Heart left ventricle (tissue), 13 donors: ENCODE measurements at regions not wholly inside any gene's neighbourhood (a gene's known extent, or its start where the extent isn't known, plus 50 kb on each side); places are given as distances from the start of the nearest gene placed in this dataset.

Experiments used
- CTCF ChIP-seq, 12 donors: fragments of 200-600 bp; sonication (generic) in 4 of 12; IDR thresholded peaks; one replicate each; pipeline versions ENCODE4 v1.5.0 to v1.8.0; 2018 to 2022; ENCODE audit warnings: antibody characterized with exemption in 12 of 12, mild to moderate bottlenecking in 5 of 12
- POLR2A ChIP-seq, 2 donors: fragments of 450-650 bp; IDR thresholded peaks; one replicate each; pipeline ENCODE4 v1.6.1; 2017; ENCODE audit warnings: antibody characterized with exemption in 2 of 2, mild to moderate bottlenecking in 2 of 2, moderate library complexity in 2 of 2
- donor health status: ischemic (EF 13 %, LVEDD 7.1; RV severe dilation, severe dysfunction).
- donor health status: DM: no; HTN: yes; CAD: no.
- donor health status: DM: no; HTN: no; CAD: no.
- donor health status: ischemic (EF 25% LVEDD 6.9; RV normal size, moderate dysfunction).
- donor health status: ischemic (EF 25% LVEDD 5.7; RV mildly dilated, moderate dysfunction).
- donor health status: ischemic (EF 35%, LVEDD 5.7; RV mildly dilated, moderate dysfunction).
- donor health status: nonischemic (EF 11% LVEDD 7.7; RV severe dilation, severe dysfunction).
- donor health status: DM: yes; HTN: yes; CAD: no.
- donor health status: PGD.
- donor health status: ischemic (EF 29% LVEDD 5.4; RV normal size, mild dysfunction).
- donor health status: nonischemic (EF 23%, LVEDD 6.1; RV moderate dilation, normal function).

- TF ChIP-seq CTCF (IDR thresholded peaks at IDR 0.05) (no peak), POLR2A (IDR thresholded peaks at IDR 0.05) (no peak)
Measured at GRCh38 chr6:163733061-163733460, 318.5 kb downstream of the QKI start.
